Ureter (tissue), 1 donor: ENCODE measurements at regions not wholly inside any gene's neighbourhood (a gene's known extent, or its start where the extent isn't known, plus 50 kb on each side); places are given as distances from the start of the nearest gene placed in this dataset.
"Not testable (repeated sequence)": the region's sequence is repeated elsewhere in the genome, so short reads cannot be mapped to it uniquely, and the experiment has no call there.

Source experiments
- DNase-seq: peaks from one replicate; pipeline ENCODE4 v3.0.0-alpha.2; 2020; ENCODE audit warnings: low spot score
- donor health status: DM: yes; HTN: yes; CAD: no.

GRCh38 chr2:42999391-42999841, 207.0 kb upstream of the HAAO start:
- DNase-seq, result peak; percentile 32

- DNase-seq, result peak; percentile 10
Measured at GRCh38 chr2:42998721-42999120, 206.3 kb upstream of the HAAO start.

DNA sequence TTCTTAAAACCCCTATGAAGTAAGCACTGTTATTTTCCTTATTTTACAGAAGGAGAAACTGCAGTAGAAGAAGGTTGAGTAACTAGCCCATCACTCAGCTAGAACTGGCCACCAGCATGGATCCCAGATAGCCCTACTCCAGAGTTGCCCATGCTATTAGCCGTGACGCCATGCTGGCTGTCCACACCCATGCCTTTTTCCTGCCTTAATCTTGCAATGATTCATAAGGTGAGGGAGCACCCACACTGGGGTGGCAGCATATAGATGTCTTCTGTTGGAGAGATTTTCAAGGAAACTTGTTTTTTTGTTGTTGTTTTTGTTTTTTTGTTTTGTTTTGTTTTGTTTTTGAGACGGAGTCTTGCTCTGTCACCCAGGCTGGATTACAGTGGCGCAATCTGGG, 204.1 kb upstream of the HAAO start:
- peak; percentile 15 for DNase-seq

DNA sequence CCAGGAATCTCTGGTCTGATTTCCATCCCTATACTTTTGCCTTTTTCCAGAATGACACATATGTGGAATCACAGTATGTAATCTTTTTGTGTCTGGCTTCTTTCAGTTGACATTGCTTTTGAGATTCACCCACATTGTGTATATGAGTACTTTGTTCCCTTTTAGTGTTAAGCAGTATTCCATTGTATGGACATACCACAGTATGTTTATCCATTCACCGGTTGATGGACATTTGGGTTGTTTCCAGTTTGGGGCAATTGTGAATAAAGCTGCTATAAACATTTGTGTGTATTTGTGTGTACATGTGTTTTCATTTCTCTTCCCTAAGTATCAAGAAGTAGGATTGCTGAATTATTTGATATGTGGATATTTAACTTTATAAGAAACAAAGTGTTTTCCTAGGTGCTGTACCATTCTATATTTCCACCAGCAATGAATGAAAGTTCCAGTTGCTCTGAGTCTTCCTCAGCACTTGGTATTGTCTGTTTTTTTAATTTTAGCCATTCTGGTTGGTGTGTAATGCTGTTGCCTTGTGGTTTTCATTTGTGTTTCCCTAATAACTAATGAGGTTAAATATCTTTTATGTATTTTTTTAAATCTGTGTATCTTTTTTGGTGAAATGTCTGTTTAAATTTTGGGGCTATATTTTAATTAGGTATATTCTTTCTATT, 203.5 kb upstream of the HAAO start:
- DNase-seq, result no peak

- peak; percentile 45 for DNase-seq
Measured at GRCh38 chr2:42989283-42990081, 197.1 kb upstream of the HAAO start.

DNA sequence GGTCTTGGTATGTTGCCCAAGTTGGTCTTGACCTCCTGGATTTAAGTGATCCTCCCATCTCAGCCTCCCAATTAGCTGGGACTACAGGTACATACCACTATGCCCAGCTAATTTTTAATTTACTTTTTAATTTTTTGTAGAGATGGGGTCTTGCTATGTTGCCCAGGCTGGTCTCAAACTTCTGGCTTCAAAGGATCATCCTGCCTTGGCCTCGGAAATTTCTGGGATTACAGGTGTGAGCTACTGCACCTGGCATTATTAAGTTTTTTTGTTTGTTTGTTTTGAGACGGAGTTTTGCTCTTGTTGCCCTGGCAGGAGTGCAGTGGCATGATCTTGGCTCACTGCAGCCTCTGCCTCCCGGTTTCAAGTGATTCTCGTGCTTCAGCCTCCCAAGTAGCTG, 195.7 kb upstream of the HAAO start:
- not testable (repeated sequence) for DNase-seq

DNA sequence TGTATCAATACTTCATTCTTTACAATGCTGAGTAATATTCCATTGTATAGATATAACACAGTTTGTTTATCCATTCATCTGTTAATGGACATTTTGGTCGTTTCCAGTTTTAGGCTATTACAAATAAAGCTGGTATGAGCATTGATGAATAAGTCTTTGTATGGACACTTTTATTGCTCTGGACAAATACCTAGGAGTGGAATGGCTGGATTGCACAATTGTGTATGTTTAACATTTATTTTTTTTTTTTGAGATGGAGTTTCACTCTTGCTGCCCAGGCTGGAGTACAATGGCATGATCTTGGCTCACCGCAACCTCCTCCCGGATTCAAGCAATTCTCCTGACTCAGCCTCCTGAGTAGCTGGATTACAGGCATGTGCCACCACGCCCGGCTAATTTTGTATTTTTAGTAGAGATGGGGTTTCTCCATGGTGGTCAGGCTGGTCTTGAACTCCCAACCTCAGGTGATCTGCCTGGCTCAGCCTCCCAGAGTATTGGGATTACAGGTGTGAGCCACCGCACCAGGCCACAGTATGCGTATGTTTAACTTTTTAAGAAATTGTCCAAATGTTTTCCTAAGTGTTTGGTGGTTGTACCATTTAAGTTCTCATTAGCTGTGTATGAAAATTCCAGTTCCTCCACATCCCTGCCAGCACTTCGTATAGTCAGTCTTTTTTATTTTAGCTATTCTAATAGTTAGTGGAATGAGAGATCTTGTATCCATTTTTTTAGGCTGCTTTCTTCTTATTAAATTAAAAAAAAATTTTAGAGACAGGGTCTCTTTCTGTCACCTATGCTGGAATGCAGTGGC, 194.9 kb upstream of the HAAO start:
- DNase-seq, result no peak

GRCh38 chr2:42984617-42985016, 192.2 kb upstream of the HAAO start:
- DNase-seq, result no peak

- DNase-seq, result no peak
Measured at GRCh38 chr2:42984081-42984480, 191.7 kb upstream of the HAAO start.

GRCh38 chr2:42980764-42981416, 188.5 kb upstream of the HAAO start:
- no peak for DNase-seq

DNA sequence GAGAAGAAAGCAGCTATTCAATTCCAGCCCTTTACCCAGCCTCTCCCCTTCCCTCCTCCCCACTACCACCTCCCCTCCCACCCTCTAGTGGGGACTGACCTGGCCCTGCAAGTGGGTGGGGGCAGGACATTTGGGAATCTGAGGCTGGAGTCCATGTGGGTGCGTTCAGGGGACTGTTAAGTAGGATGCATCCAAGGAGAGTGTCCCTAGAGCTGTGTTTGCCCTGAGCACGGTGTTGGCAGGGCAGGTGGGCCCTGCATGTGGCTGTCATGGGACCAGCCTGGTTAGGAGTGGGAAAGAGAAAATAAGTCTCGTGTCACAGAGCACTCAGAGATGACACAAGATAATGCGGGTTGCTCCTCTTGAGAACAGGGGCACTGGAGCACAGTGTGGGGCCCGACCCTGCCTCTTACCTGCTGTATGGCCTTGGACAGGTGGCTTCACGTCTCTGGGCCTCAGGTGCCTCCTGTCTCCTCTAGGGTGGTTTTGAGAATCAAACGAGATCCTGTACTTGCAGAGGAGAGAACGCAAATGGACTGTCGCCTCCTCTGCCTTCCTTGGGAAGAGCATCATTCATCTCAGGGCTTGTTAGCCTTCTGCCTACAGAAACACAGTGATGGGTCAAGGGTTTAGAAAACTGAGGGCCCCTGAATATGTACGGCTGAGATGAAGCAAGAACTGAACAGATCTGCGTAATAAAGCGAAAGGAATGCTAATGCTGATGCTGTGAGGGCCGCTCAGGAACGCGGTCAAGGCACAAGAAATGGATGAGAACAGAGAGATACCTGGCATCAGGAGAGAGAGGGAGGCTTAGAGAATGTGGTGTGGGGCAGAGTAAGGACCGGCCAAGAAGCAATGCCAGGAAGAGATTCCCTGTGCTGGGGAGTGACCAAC, 187.7 kb upstream of the HAAO start:
- no peak for DNase-seq

- no peak for DNase-seq
Measured at GRCh38 chr2:42979416-42979869, 187.1 kb upstream of the HAAO start.

DNA sequence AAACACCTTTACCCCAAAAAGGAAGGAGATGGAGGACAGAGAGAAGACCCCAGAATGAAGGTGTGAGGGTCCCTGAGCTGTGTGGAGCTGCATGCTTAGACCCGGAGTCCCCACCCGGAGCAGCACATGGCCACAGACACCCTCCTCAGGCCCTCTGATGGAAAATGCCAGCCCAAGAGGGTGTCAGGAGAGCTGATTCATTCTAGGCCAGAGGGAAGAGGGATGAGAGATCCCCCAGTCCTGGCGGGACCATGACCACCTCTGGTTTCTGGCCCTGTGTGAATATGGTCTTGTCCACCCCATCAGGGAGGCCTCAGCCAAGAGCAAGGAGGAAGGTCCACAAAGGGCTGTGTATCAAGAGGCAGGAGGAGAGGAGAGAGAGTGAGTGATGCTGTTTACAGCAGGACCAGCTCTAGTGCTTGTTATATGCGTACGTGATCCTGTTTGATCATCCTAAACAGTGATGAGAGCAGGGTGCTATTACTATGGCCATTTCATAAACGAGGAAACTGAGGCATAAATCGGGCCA, 186.6 kb upstream of the HAAO start:
- no peak for DNase-seq

DNA sequence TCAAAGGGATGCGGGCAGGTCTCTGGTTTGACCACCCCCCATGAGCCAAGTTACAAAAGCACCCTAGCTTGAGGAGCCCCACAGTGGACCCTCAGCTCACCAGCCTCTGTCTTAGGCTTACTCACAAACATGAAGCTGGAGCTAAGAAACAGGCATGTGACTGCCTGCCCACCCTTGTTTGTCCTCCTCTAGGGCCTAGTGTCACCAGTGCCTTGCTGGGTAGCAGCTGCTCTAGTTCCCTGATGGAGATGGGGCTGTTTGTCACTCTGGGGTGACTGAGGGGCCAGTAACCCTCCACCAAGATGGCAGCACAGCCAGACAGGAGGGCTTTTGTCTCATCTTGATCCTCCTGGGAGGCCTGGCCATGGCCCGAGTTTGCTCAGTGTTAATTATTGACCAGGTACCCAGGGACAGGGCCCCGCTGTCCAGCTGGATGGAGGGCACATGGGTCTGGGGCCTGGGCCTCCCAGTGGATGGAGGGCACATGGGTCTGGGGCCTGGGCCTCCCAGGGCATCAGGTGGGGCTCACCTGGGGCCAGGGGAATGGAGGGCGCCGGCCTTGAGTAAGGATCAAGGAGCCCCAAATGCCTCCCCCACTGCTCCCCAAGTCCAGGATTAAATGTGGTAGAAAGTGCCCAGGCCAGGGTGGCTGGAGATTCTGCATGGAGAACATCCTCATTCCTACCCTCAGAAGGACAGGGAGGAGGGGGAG, 185.9 kb upstream of the HAAO start:
- no peak for DNase-seq

DNA sequence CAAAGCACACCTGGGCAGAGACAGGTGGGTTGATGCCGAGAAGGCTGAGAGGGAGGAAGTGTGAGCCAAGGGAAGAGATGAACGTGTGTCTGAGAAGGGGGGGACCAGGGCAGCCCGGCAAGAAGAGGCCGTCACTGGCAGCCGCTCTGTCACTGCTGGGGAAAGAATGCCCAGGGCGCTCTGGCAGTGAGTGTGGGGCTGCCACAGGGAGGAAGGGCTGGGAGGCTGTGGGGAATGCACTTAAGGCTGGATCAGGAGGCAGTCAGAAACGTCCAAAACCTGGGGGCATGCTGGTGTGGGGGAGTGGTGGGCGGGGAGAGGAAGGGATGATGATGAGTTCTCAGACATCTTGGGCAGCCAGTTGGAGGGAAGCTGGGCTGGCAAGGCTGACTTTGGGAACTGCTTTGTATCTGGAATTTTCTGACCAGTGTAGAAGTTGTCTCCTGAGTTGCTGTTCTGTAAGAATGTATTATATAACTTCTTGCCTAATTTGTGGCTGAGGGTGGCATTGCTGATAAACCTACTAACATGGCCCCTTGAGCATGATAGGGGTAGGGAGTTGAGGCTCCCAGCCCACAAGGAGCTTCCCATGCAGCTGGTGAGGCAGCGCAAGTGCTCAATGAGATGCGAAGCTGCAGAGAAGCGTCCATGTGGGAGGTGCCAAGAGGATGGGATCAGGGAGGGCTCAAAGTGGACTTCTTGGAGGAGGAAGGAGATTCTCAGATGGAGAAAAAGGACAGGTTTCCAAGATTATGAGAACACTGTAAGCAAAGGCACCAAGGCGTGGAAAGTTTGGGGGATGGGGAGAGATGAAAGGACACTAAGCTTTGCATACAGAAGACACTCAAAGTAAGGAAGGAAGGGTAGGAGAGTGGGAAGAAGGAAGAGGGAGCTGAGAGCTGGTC, 185.1 kb upstream of the HAAO start:
- DNase-seq, result no peak

GRCh38 chr2:42976351-42976750, 184.0 kb upstream of the HAAO start:
- DNase-seq, result no peak

DNA sequence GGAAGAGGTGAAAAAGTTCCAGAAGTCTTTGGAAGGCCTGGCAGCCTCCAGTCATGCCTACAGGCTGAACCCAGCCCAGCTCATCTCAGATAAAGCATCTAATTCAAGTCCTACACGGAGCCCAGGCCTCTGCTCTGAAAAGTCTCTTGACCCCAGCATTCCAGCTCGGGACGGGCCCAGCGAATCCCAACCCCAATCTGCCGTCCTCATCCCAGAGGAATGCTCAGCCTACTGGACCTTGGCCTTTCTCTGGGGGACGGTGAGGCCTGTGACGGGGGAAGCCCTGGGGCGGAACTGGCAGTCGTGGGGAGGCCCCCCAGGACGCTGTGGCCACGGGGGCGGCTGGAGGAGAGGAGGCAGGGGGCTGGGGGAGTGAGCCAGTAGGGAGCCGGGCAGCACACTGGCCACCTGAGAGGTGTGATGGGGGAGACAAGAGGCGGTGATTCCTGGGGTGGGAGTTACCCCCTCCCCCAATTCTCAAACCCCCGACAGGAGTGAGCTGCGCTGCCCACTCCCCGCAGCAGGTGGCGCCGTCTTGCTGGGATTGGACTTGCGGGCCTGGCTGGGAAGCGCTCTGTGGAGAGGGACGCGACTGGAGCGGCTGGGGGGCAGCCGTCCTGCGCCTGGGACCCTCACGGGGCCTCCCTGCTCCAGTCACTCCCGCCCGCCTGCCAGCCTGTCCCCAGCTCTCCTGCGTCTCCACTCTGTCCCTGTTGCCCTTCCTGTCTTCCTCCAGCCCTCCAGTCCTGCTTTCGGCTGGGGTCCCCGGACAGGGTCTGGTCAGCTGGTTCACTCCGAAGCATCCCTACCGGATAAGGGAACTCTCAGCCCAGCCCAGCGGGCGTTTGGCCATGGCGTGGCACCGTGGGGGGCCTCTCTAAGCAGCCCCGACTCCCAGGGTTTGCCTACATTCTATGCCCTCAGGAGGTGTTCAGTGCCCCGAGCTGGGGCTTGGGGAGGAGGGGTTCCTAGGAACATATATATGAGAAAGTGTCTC, 182.6 kb upstream of the HAAO start:
- peak; percentile 79 for DNase-seq
